ENCODE measurements at regions not wholly inside any gene's neighbourhood (a gene's known extent, or its start where the extent isn't known, plus 50 kb on each side); places are given as distances from the start of the nearest gene placed in this dataset.

GRCh38 chr10:125258676-125259075 lies 98.3 kb upstream of the CTBP2 start:
- TF ChIP-seq CTCF (conservative IDR thresholded peaks at IDR 0.05; ENCODE audit: low read length) (no peak), EZH2phosphoT487 (IDR thresholded peaks at IDR 0.05; ENCODE audit: borderline replicate concordance, low read depth, low read length) (no peak)

Data from OCI-LY7 (cell line).